WERI-Rb-1 (cell line): ENCODE measurements at regions not wholly inside any gene's neighbourhood (a gene's known extent, or its start where the extent isn't known, plus 50 kb on each side); places are given as distances from the start of the nearest gene placed in this dataset.

Source experiments
- DNase-seq: peaks from one replicate; pipeline ENCODE4 v3.0.0-alpha.2; 2020
- H3K27ac ChIP-seq: fragments of 250-450 bp; sonication (Bioruptor Pico); 2 replicates; pipeline ENCODE4 v1.5.1; 2020; ENCODE audit warnings: mild to moderate bottlenecking, moderate library complexity
- H3K27me3 ChIP-seq: fragments of 250-450 bp; sonication (Bioruptor Pico); 2 replicates; pipeline ENCODE4 v1.5.1; 2021; ENCODE audit warnings: mild to moderate bottlenecking, low read depth, moderate library complexity; ENCODE audit not compliant: insufficient read depth, severe bottlenecking
- H3K36me3 ChIP-seq: fragments of 250-450 bp; sonication (Bioruptor Pico); 2 replicates; pipeline ENCODE4 v1.5.1; 2020; ENCODE audit warnings: mild to moderate bottlenecking, moderate library complexity
- H3K4me3 ChIP-seq: 2 replicates; pipeline ENCODE4 v1.5.1; 2011; ENCODE audit warnings: low read depth, mild to moderate bottlenecking, control low read depth, low read length
- H3K9me3 ChIP-seq: fragments of 250-450 bp; sonication (Bioruptor Pico); 2 replicates; pipeline ENCODE4 v1.5.1; 2021; ENCODE audit warnings: mild to moderate bottlenecking, moderate library complexity; ENCODE audit not compliant: severe bottlenecking
- CTCF ChIP-seq: IDR thresholded peaks from 2 replicates; pipeline ENCODE4 v1.5.1; 2011; ENCODE audit warnings: low read depth, mild to moderate bottlenecking, control low read depth, inconsistent platforms, low read length

GRCh38 chr6:98579079-98579478 is 255.3 kb upstream of the POU3F2 start:
- no peak overlapping the region for H3K4me3 ChIP-seq
- H3K36me3 ChIP-seq: no peaks in the 10 kb centered on the region
- no peak for DNase-seq
- no peaks in the 10 kb centered on the region for H3K9me3 ChIP-seq
- TF ChIP-seq CTCF: no peak
- H3K27me3 ChIP-seq: no peaks in the 10 kb centered on the region
- H3K27ac ChIP-seq: no peak overlapping the region

GRCh38 chr6:98579941-98580340 is 254.4 kb upstream of the POU3F2 start:
- Histone ChIP-seq H3K27me3 (no peaks in the 10 kb centered on the region), H3K27ac (no peak overlapping the region), H3K4me3 (no peak overlapping the region), H3K36me3 (no peaks in the 10 kb centered on the region), H3K9me3 (no peaks in the 10 kb centered on the region)
- DNase-seq: no peak
- TF ChIP-seq CTCF: no peak

GRCh38 chr6:98581705-98582104 is 252.7 kb upstream of the POU3F2 start:
- H3K36me3 ChIP-seq: no peaks in the 10 kb centered on the region
- DNase-seq: no peak
- no peak overlapping the region for H3K4me3 ChIP-seq
- TF ChIP-seq CTCF: no peak
- no peaks in the 10 kb centered on the region for H3K27me3 ChIP-seq
- no peaks in the 10 kb centered on the region for H3K9me3 ChIP-seq
- no peak overlapping the region for H3K27ac ChIP-seq

GRCh38 chr6:98583506-98583905 is 250.9 kb upstream of the POU3F2 start:
- Histone ChIP-seq H3K4me3 (no peak overlapping the region), H3K27me3 (no peaks in the 10 kb centered on the region), H3K36me3 (no peaks in the 10 kb centered on the region), H3K9me3 (no peaks in the 10 kb centered on the region), H3K27ac (no peak overlapping the region)
- TF ChIP-seq CTCF: no peak
- no peak for DNase-seq

- Histone ChIP-seq H3K27ac (no peak overlapping the region), H3K9me3 (no peaks in the 10 kb centered on the region), H3K36me3 (no peaks in the 10 kb centered on the region), H3K4me3 (no peak overlapping the region), H3K27me3 (no peaks in the 10 kb centered on the region)
- TF ChIP-seq CTCF: 0 out of 2 replicates have a peak, but pooled peaks have one; percentile 11
- no peak for DNase-seq
Observed at GRCh38 chr6:98586163-98586562, 248.2 kb upstream of the POU3F2 start.

- no peaks in the 10 kb centered on the region for H3K27me3 ChIP-seq
- TF ChIP-seq CTCF: no peak
- no peak overlapping the region for H3K4me3 ChIP-seq
- no peak for DNase-seq
- H3K27ac ChIP-seq: no peak overlapping the region
- no peaks in the 10 kb centered on the region for H3K9me3 ChIP-seq
- no peaks in the 10 kb centered on the region for H3K36me3 ChIP-seq
Observed at GRCh38 chr6:98587555-98587954, 246.8 kb upstream of the POU3F2 start.
